BJ (cell line): ENCODE measurements at regions not wholly inside any gene's neighbourhood (a gene's known extent, or its start where the extent isn't known, plus 50 kb on each side); places are given as distances from the start of the nearest gene placed in this dataset.
"Not testable (repeated sequence)": the region's sequence is repeated elsewhere in the genome, so short reads cannot be mapped to it uniquely, and the experiment has no call there.

Experiments
- CTCF ChIA-PET: fragments of 350-600 bp; formaldehyde crosslinking; extraction: SDS; loops from one replicate; lab custom pipeline; 2021; ENCODE audit warnings: antibody characterized with exemption, inconsistent platforms; lab: Yijun Ruan, JAX
- POLR2A ChIA-PET: fragments of 300-600 bp; sonication (Branson Sonifier 250); formaldehyde crosslinking; extraction: SDS; loops from one replicate; lab custom pipeline; 2021; ENCODE audit warnings: antibody characterized with exemption; lab: Charles Lee
- DNase-seq: peaks from one replicate; pipeline ENCODE4 v3.0.0-alpha.2; 2011; ENCODE audit warnings: low read depth
- H3K27me3 ChIP-seq: 2 replicates; pipeline ENCODE4 v1.6.0; 2011; ENCODE audit warnings: low read length; ENCODE audit not compliant: control insufficient read depth, insufficient read depth
- H3K36me3 ChIP-seq: 2 replicates; pipeline ENCODE4 v1.5.1; 2011; ENCODE audit warnings: low read length; ENCODE audit not compliant: control insufficient read depth, insufficient read depth
- H3K4me3 ChIP-seq: 2 replicates; pipeline ENCODE4 v1.5.1; 2011; ENCODE audit warnings: low read depth, mild to moderate bottlenecking, control low read depth, low read length
- CTCF ChIP-seq: IDR thresholded peaks from 2 replicates; pipeline ENCODE4 v1.5.1; 2011; ENCODE audit warnings: low read depth, mild to moderate bottlenecking, control low read depth, inconsistent platforms, low read length, moderate library complexity; ENCODE audit not compliant: insufficient read depth

- POLR2A ChIA-PET, result no interaction called here
- DNase-seq, result no peak
These were observed 82.8 kb upstream of the SEC14L1 start for GRCh38 chr17:77058016-77058415.

DNA sequence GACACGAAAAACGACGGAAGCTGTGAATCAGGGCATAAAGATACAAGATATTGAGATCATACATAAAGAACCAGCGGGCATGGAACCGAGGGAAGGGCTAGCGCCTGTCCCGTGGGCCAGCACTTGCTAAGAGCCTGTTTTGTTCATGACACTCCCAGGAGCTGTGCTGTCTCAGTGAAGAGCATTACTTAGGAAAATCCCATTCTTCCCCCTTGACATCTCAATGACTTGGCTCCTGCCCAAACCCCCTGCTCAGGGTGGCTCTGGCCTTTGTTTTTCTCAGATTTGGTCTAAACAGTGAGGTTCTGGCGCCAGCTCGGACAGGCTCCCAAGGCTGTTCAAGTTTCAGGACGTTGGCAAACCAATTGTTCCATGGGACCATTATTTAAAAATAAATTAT is 79.1 kb upstream of the SEC14L1 start:
- ChIA-PET CTCF (interaction anchor here (1.5 to 8.4 kb wide), 2 partner anchors 182 to 191 kb away, joined by 3 to 176 read pairs; partner anchors contain the start of gene MGAT5B), POLR2A (no interaction called here)
- no peak overlapping the region for H3K4me3 ChIP-seq

More at GRCh38 chr17:77058016-77058415, 82.8 kb upstream of the SEC14L1 start:
- H3K36me3 ChIP-seq, result no peaks in the 10 kb centered on the region
- H3K27me3 ChIP-seq, result peaks cover 16% of the 10 kb centered on the region
- no peak for TF ChIP-seq CTCF
- no peak overlapping the region for H3K4me3 ChIP-seq
- CTCF ChIA-PET, result interaction anchor here (0.7 to 8.4 kb wide), 5 partner anchors 14 to 439 kb away, joined by 4 to 176 read pairs (median 31); partner anchors contain the start of gene MGAT5B

DNA sequence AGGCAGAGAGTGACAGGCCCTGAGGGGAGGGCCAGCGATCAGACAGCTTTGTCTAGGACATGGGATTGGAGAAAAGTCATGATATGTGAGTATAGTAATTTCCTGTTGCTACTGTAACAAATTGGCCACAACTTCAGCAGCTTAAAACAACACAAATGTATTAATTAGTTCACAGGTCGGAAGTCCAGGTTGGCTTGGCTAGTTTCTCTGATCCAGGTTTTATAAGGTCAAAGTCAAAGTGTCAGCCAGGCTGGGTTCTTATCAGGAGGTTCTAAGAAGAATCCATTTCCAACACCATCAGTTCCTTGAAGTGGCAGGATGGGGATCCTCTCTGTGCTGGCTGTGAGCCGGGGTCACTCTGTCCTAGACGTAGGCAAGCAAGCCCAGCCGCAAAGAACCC is 76.2 kb upstream of the SEC14L1 start:
- no peak overlapping the region for H3K4me3 ChIP-seq
- ChIA-PET POLR2A (no interaction called here), CTCF (interaction anchor here (0.6 to 8.3 kb wide), 6 partner anchors 9 to 200 kb away, joined by 3 to 74 read pairs (median 4); partner anchors contain the start of gene MGAT5B)
- TF ChIP-seq CTCF, result no peak
- H3K36me3 ChIP-seq, result no peaks in the 10 kb centered on the region
- peaks cover 8% of the 10 kb centered on the region for H3K27me3 ChIP-seq
- DNase-seq, result no peak

More for the DNA sequence above, 79.1 kb upstream of the SEC14L1 start:
- H3K27me3 ChIP-seq, result 0 out of 2 replicates have a peak, but pooled peaks cover 1% of the 10 kb centered on the region
- no peaks in the 10 kb centered on the region for H3K36me3 ChIP-seq
- no peak for TF ChIP-seq CTCF
- no peak for DNase-seq

GRCh38 chr17:77066165-77066564 is 74.6 kb upstream of the SEC14L1 start:
- Histone ChIP-seq H3K4me3 (no peak overlapping the region), H3K36me3 (no peaks in the 10 kb centered on the region), H3K27me3 (peaks cover 14% of the 10 kb centered on the region)
- no peak for DNase-seq
- no peak for TF ChIP-seq CTCF
- POLR2A ChIA-PET, result no interaction called here
- CTCF ChIA-PET, result interaction anchor here (0.7 to 8.3 kb wide), 23 partner anchors 9 to 506 kb away, joined by 3 to 74 read pairs (median 4); partner anchors contain the start of genes MGAT5B and SRSF2

DNA sequence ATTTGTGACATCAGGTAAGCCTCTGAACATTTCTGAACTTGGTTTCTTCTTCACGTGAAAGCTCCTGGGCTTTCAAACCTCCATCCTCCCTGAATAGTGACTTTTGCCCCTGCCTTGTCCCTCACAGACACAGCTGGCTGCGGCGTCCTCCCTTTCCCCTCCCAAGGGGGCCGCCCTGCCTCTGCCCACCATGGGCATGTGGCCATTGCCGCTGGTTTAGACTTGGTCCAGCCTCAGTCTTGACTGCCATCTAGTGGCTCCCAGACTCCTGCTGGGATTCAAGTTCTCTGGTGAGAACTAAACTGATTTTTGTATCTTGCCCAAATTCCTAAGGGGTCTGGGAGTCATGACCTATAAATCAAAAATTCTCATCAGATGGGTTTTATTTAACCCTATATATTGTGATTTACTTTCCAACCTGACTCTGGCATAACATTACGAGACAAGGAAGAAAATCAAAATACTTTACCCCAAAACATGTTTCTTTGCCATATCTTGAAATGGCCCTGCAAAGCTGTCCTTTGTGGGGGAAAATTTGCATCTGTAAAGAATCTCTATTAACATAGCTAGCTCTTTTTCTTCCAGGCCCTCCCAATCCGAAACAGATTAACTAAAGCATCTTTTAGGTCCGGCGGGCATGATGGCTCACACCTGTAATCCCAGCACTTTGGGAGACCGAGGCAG is 73.9 kb upstream of the SEC14L1 start:
- peak; percentile 91 for TF ChIP-seq CTCF
- H3K36me3 ChIP-seq, H3K4me3 ChIP-seq, DNase-seq: not testable (repeated sequence)
- H3K27me3 ChIP-seq, result peaks cover 17% of the 10 kb centered on the region
- CTCF ChIA-PET, result interaction anchor here (0.7 to 8.3 kb wide), 24 partner anchors 8 to 506 kb away, joined by 3 to 74 read pairs (median 5); partner anchors contain the start of genes MGAT5B and SRSF2
- POLR2A ChIA-PET, result interaction anchor here (0.7 kb wide), 1 partner anchor 59 kb away, joined by 3 read pairs; no protein-coding TSS in a partner anchor
